Dendritic cell treated with granulocyte-macrophage colony-stimulating factor and Interleukin-4, amounts not matched to agents 40 ng/mL and 50 ng/mL, for 4 days (primary cell): ENCODE measurements at regions not wholly inside any gene's neighbourhood (a gene's known extent, or its start where the extent isn't known, plus 50 kb on each side); places are given as distances from the start of the nearest gene placed in this dataset.
"Not testable (repeated sequence)": the region's sequence is repeated elsewhere in the genome, so short reads cannot be mapped to it uniquely, and the experiment has no call there.

ENCODE experiments used
- H3K27ac Mint-ChIP-seq: one replicate; pipeline ENCODE4 v1.8.0; 2022; ENCODE audit warnings: mild to moderate bottlenecking, mixed read lengths
- H3K27me3 Mint-ChIP-seq: one replicate; pipeline ENCODE4 v1.8.0; 2022; ENCODE audit warnings: mild to moderate bottlenecking, mixed read lengths
- H3K36me3 Mint-ChIP-seq: one replicate; pipeline ENCODE4 v1.8.0; 2022; ENCODE audit warnings: low read depth, mixed read lengths
- H3K4me1 Mint-ChIP-seq: one replicate; pipeline ENCODE4 v1.8.0; 2022; ENCODE audit warnings: low read depth, mixed read lengths
- H3K4me3 Mint-ChIP-seq: one replicate; pipeline ENCODE4 v1.8.0; 2022; ENCODE audit warnings: mild to moderate bottlenecking, moderate library complexity, mixed read lengths
- H3K9me3 Mint-ChIP-seq: one replicate; pipeline ENCODE4 v1.8.0; 2022; ENCODE audit warnings: mixed read lengths
- intact Hi-C: fragments of 100-400 bp; cut with micrococcal nuclease; formaldehyde crosslinking; loops from one replicate; pipeline ENCODE4 v1.15.0; 2022

GRCh38 chr9:78986446-78986845 lies 585.3 kb upstream of the TLE4 start:
- H3K4me3 Mint-ChIP-seq: no peak overlapping the region
- no peaks in the 10 kb centered on the region for H3K27me3 Mint-ChIP-seq
- no peak overlapping the region for H3K27ac Mint-ChIP-seq
- H3K4me1 Mint-ChIP-seq: no peaks in the 10 kb centered on the region
- no peaks in the 10 kb centered on the region for H3K9me3 Mint-ChIP-seq
- no peaks in the 10 kb centered on the region for H3K36me3 Mint-ChIP-seq
- intact Hi-C loops: no loop called here

DNA sequence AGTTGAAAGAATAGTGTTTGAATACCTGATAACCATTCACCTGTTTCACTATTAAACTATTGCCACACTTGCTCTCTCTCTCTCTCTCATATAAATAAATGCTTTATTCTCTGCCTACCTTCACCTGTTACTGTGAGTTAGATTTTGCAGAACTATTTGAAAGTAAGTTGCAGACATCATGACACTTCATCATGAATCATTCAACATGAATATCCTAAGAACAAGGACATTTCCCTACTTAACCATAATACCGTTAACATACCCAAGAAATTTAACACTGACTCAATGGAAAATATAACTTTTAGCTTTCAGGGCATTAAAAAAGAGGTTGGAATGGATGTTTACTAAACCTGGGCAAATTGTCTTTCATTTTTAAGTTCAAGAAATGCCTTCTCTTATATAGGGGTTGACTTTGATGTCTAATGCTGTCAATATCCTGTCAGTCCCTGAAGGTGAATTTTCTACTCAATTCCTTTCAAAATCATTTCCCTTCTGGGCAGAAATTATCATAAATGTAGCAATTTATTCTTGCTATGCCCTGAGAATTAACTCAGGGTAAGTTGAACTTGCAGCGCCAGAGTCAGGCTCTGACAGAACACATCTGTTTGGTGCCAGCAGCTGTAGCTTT lies 582.6 kb upstream of the TLE4 start:
- H3K27me3 Mint-ChIP-seq: no peaks in the 10 kb centered on the region
- H3K4me1 Mint-ChIP-seq: no peaks in the 10 kb centered on the region
- H3K27ac Mint-ChIP-seq: no peak overlapping the region
- no peaks in the 10 kb centered on the region for H3K36me3 Mint-ChIP-seq
- H3K9me3 Mint-ChIP-seq: no peaks in the 10 kb centered on the region
- intact Hi-C loops: no loop called here
- no peak overlapping the region for H3K4me3 Mint-ChIP-seq

GRCh38 chr9:78994471-78994870 lies 577.3 kb upstream of the TLE4 start:
- Mint-ChIP-seq H3K36me3 (no peaks in the 10 kb centered on the region), H3K4me3 (no peak overlapping the region), H3K27me3 (peaks cover 2% of the 10 kb centered on the region), H3K4me1 (no peaks in the 10 kb centered on the region), H3K9me3 (no peaks in the 10 kb centered on the region), H3K27ac (no peak overlapping the region)
- intact Hi-C loops: no loop called here

DNA sequence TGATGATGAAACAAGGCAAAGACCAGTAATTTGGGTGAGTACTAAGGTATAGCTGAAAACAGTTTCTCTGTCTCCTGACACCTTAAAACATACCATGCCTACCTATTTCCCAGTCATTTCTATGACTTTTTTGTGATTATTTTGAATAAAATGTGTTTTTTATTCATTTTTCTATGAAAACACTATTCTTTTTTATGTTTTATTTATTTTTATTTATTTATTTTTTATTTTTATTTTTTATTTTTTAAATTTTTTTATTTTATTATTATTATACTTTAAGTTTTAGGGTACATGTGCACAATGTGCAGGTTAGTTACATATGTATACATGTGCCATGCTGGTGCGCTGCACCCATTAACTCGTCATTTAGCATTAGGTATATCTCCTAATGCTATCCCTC lies 576.8 kb upstream of the TLE4 start:
- H3K9me3 Mint-ChIP-seq, H3K27me3 Mint-ChIP-seq, H3K4me1 Mint-ChIP-seq, H3K27ac Mint-ChIP-seq, H3K4me3 Mint-ChIP-seq, intact Hi-C loops, H3K36me3 Mint-ChIP-seq: not testable (repeated sequence)

GRCh38 chr9:78997296-78997695 lies 574.5 kb upstream of the TLE4 start:
- H3K27ac Mint-ChIP-seq: no peak overlapping the region
- H3K36me3 Mint-ChIP-seq: no peaks in the 10 kb centered on the region
- H3K4me3 Mint-ChIP-seq: no peak overlapping the region
- H3K27me3 Mint-ChIP-seq: peaks cover 2% of the 10 kb centered on the region
- no peaks in the 10 kb centered on the region for H3K4me1 Mint-ChIP-seq
- H3K9me3 Mint-ChIP-seq: no peaks in the 10 kb centered on the region
- intact Hi-C loops: no loop called here

DNA sequence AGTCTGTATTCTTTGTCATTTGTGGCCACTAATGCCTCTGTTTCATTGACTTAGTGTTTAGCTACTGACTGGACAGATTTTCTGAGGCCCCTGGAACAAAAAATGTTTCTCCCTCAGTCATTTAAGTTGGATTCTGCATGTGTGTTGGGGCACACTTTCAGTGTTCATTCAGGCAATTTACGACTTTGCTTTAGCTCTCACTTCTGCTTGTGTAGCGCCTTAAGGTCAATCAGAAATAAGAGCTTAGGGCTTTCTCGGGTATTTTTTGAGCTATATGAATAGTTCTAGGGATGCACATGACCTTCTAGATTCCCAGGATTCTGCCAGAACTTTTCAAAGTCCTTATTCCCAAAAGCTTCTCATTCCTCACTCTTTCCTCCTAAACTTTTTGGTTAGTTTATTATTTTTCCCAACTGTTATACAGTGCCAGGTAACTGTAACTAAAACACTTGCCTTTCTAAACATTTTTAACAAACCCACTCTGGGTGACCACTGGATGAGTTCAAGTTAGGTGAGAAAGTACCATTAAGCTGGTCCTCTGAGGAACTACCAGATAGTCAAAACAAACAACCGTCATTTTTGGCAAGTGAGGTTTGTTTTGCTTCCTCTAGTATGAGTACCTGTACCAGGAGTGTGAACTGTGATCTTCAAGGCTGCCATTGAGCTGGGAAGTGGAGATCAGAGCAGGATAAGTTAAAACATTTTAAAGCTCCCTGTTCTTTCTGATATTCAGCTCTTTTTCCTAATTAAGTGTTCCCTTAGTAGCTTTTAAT lies 571.3 kb upstream of the TLE4 start:
- peaks cover 2% of the 10 kb centered on the region for H3K27me3 Mint-ChIP-seq
- intact Hi-C loops: no loop called here
- no peak overlapping the region for H3K4me3 Mint-ChIP-seq
- H3K9me3 Mint-ChIP-seq: no peaks in the 10 kb centered on the region
- H3K36me3 Mint-ChIP-seq: no peaks in the 10 kb centered on the region
- no peak overlapping the region for H3K27ac Mint-ChIP-seq
- H3K4me1 Mint-ChIP-seq: no peaks in the 10 kb centered on the region

DNA sequence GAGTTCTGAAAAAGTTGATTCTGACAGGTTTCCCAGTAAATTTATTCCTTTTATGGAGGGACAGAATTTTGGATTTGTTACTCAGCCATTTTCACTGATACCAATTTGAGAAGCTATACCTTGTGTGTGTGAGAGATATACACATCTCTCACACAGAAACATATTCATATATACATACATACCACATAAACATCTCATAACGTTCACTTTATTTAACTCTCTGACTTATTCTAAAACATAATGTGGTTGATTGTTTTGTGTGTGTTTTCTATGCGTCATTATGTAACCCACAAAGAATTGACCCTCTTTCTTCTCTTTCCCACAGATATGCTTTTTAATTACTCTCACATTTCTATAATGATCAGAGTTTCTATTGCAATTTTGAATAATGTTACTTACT lies 570.8 kb upstream of the TLE4 start:
- no peak overlapping the region for H3K4me3 Mint-ChIP-seq
- no peaks in the 10 kb centered on the region for H3K36me3 Mint-ChIP-seq
- H3K27me3 Mint-ChIP-seq: peaks cover 2% of the 10 kb centered on the region
- no peaks in the 10 kb centered on the region for H3K4me1 Mint-ChIP-seq
- H3K9me3 Mint-ChIP-seq: no peaks in the 10 kb centered on the region
- intact Hi-C loops: no loop called here
- H3K27ac Mint-ChIP-seq: no peak overlapping the region

- Mint-ChIP-seq H3K27ac (no peak overlapping the region), H3K27me3 (no peaks in the 10 kb centered on the region), H3K4me1 (peaks cover 5% of the 10 kb centered on the region), H3K36me3 (no peaks in the 10 kb centered on the region), H3K9me3 (peaks cover 2% of the 10 kb centered on the region), H3K4me3 (no peak overlapping the region)
- intact Hi-C loops: no loop called here
Observed at GRCh38 chr9:79003514-79003913, 568.3 kb upstream of the TLE4 start.

DNA sequence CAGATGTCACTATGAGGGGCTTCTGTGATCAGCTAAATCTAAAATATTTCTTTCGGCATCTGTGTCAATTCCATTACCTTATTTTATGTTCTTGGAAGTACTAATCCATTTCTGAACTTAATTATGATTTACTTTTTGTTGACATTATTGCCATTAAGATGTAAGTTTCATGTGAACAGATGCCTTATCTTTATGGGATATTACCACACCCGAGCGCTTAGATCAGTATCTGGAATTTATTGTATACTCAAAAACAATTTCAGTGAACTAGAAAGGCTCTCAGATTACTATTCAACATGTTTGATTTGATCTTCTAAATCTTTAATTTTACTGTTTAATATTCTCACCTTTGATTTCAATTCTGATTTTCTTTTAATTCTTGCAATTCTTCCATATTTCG lies 567.7 kb upstream of the TLE4 start:
- intact Hi-C loops: no loop called here
- Mint-ChIP-seq H3K36me3 (no peaks in the 10 kb centered on the region), H3K9me3 (peaks cover 6% of the 10 kb centered on the region), H3K4me3 (no peak overlapping the region), H3K27me3 (no peaks in the 10 kb centered on the region), H3K27ac (no peak overlapping the region), H3K4me1 (peaks cover 10% of the 10 kb centered on the region)

DNA sequence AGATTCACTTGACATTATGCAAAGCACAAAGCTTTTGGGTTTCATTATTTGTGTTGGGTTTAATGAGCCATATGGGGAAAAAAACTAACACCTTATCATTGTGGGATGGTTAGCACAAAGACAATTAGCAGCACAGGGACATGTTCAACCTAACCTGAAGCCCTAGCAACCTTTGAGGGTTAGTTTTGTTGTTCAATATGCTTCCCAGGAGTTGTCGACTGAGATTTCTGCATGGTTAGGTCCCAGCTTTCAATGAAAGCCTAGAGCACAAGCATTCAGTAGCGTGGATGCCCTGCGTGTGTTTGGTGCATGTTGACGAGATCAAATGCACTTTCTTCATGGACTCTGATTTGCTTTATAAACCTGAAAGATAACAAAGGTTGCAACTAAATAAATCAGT lies 565.2 kb upstream of the TLE4 start:
- H3K27me3 Mint-ChIP-seq: no peaks in the 10 kb centered on the region
- H3K9me3 Mint-ChIP-seq: peaks cover 22% of the 10 kb centered on the region
- H3K27ac Mint-ChIP-seq: no peak overlapping the region
- no peak overlapping the region for H3K4me3 Mint-ChIP-seq
- H3K4me1 Mint-ChIP-seq: peaks cover 10% of the 10 kb centered on the region
- no peaks in the 10 kb centered on the region for H3K36me3 Mint-ChIP-seq
- intact Hi-C loops: no loop called here

DNA sequence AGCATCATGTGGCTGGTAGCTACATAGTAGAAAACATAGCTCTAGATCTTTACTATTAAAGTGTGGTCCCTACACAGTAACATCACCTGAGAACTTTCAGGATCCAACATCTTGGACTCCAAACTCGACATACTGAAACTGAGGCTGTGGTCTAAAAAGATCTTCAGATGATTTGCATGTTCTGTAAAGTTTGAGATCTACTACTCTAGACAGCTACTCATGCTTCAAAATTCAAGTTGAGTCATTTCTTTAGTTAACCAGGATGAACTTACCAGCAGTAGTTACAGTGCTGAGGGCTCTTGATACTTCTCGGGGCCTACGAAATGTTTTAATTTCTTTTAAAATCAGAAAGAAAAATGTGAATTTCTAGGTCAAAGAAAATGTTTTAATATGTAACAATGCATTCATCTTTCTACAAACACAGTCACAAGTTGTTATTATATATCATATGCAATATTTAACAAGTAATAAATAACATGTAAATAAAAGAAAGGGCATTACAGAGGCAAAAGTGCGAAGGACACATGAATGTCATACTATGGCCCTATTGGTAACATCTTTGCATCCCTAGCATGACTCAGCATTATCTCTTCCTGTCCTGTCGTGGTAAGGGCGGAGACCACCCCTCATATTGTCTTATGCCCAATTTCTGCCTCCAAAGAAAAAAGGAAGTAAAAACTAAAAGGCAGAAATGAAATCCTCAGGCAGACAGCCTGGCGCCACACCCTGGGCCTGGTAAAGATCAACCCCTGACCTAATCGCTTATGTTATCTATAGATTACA lies 563.9 kb upstream of the TLE4 start:
- Mint-ChIP-seq H3K27me3 (no peaks in the 10 kb centered on the region), H3K9me3 (peaks cover 24% of the 10 kb centered on the region), H3K36me3 (no peaks in the 10 kb centered on the region), H3K4me1 (peaks cover 10% of the 10 kb centered on the region), H3K27ac (no peak overlapping the region), H3K4me3 (no peak overlapping the region)
- intact Hi-C loops: no loop called here

DNA sequence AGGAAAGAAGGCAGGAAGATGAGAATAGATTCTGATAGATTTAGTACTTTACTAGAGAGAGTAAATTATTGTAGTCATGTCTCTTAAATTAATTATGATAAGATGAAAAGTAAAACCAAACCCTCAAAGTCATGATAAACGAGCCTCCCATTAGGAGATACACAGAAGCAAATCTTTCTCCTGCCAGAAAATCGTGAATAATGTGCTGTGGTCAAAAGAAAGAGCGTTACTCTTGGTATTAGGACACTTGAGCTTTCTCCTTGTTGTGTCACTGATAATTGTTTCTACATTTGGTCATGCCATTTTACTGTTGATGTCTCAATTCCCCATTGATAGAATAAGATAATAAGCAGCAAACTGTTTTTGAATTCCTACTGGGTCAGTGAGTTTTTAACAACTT lies 562.8 kb upstream of the TLE4 start:
- peaks cover 10% of the 10 kb centered on the region for H3K4me1 Mint-ChIP-seq
- intact Hi-C loops: no loop called here
- no peaks in the 10 kb centered on the region for H3K27me3 Mint-ChIP-seq
- no peak overlapping the region for H3K4me3 Mint-ChIP-seq
- no peak overlapping the region for H3K27ac Mint-ChIP-seq
- H3K9me3 Mint-ChIP-seq: peaks cover 24% of the 10 kb centered on the region
- no peaks in the 10 kb centered on the region for H3K36me3 Mint-ChIP-seq

GRCh38 chr9:79011461-79011860 lies 560.3 kb upstream of the TLE4 start:
- intact Hi-C loops: no loop called here
- Mint-ChIP-seq H3K9me3 (peaks cover 24% of the 10 kb centered on the region), H3K36me3 (no peaks in the 10 kb centered on the region), H3K27me3 (no peaks in the 10 kb centered on the region), H3K27ac (no peak overlapping the region), H3K4me3 (no peak overlapping the region), H3K4me1 (peaks cover 10% of the 10 kb centered on the region)

- H3K27me3 Mint-ChIP-seq: no peaks in the 10 kb centered on the region
- intact Hi-C loops: no loop called here
- H3K9me3 Mint-ChIP-seq: peaks cover 24% of the 10 kb centered on the region
- no peaks in the 10 kb centered on the region for H3K36me3 Mint-ChIP-seq
- no peak overlapping the region for H3K4me3 Mint-ChIP-seq
- no peak overlapping the region for H3K27ac Mint-ChIP-seq
- peaks cover 10% of the 10 kb centered on the region for H3K4me1 Mint-ChIP-seq
Observed at GRCh38 chr9:79012561-79012960, 559.2 kb upstream of the TLE4 start.
